GM19239 (cell line): ENCODE measurements at regions not wholly inside any gene's neighbourhood (a gene's known extent, or its start where the extent isn't known, plus 50 kb on each side); places are given as distances from the start of the nearest gene placed in this dataset.

ENCODE experiments used
- DNase-seq: peaks from one replicate; pipeline ENCODE4 v3.0.0; 2011; ENCODE audit warnings: low spot score; ENCODE audit not compliant: insufficient read length
- FAIRE-seq: peaks from 2 replicates; lab custom pipeline; 2011; peaks lifted over from hg19 to GRCh38; lab: Jason Lieb, UNC

- no peak for FAIRE-seq
- no peak for DNase-seq
These were observed 322.7 kb downstream of the PDHA2 start for GRCh38 chr4:96162636-96163035.

- FAIRE-seq, result no peak
- DNase-seq, result no peak
These were observed 325.0 kb downstream of the PDHA2 start for GRCh38 chr4:96164814-96165351.

- FAIRE-seq (no peak), DNase-seq (no peak)
These were observed 326.9 kb downstream of the PDHA2 start for GRCh38 chr4:96166806-96167205.

GRCh38 chr4:96170198-96170597, 330.3 kb downstream of the PDHA2 start:
- no peak for DNase-seq
- no peak for FAIRE-seq

- DNase-seq, result no peak
- FAIRE-seq, result no peak
These were observed 333.9 kb downstream of the PDHA2 start for GRCh38 chr4:96173756-96174155.

GRCh38 chr4:96175871-96176270, 336.0 kb downstream of the PDHA2 start:
- FAIRE-seq (no peak), DNase-seq (no peak)

GRCh38 chr4:96183611-96184010, 343.7 kb downstream of the PDHA2 start:
- FAIRE-seq (no peak), DNase-seq (no peak)

GRCh38 chr4:96186593-96186992, 346.7 kb downstream of the PDHA2 start:
- DNase-seq, result no peak
- no peak for FAIRE-seq

- FAIRE-seq, result no peak
- no peak for DNase-seq
These were observed 349.9 kb downstream of the PDHA2 start for GRCh38 chr4:96189761-96190160.

GRCh38 chr4:96193061-96193460, 353.2 kb downstream of the PDHA2 start:
- no peak for DNase-seq
- FAIRE-seq, result no peak

GRCh38 chr4:96194993-96195392, 355.1 kb downstream of the PDHA2 start:
- no peak for FAIRE-seq
- no peak for DNase-seq

GRCh38 chr4:96205143-96205936, 365.4 kb downstream of the PDHA2 start:
- DNase-seq (no peak), FAIRE-seq (no peak)

- FAIRE-seq, result no peak
- no peak for DNase-seq
These were observed 387.6 kb downstream of the PDHA2 start for GRCh38 chr4:96227515-96227914.

- DNase-seq (no peak), FAIRE-seq (no peak)
These were observed 388.6 kb downstream of the PDHA2 start for GRCh38 chr4:96228463-96228862.

- DNase-seq (no peak), FAIRE-seq (no peak)
These were observed 400.1 kb downstream of the PDHA2 start for GRCh38 chr4:96240041-96240440.

- no peak for DNase-seq
- FAIRE-seq, result no peak
These were observed 401.9 kb downstream of the PDHA2 start for GRCh38 chr4:96241819-96242218.

- DNase-seq (no peak), FAIRE-seq (no peak)
These were observed 407.2 kb downstream of the PDHA2 start for GRCh38 chr4:96247096-96247495.

- DNase-seq (no peak), FAIRE-seq (no peak)
These were observed 408.3 kb downstream of the PDHA2 start for GRCh38 chr4:96248225-96248624.

- FAIRE-seq (no peak), DNase-seq (no peak)
These were observed 420.3 kb downstream of the PDHA2 start for GRCh38 chr4:96260064-96260682.

GRCh38 chr4:96262057-96262456, 422.2 kb downstream of the PDHA2 start:
- FAIRE-seq (no peak), DNase-seq (no peak)

- no peak for FAIRE-seq
- DNase-seq, result no peak
These were observed 423.4 kb downstream of the PDHA2 start for GRCh38 chr4:96263291-96263690.
